Dendritic cell treated with granulocyte-macrophage colony-stimulating factor and Interleukin-4, amounts not matched to agents 40 ng/mL and 50 ng/mL, for 4 days (primary cell): ENCODE measurements at regions not wholly inside any gene's neighbourhood (a gene's known extent, or its start where the extent isn't known, plus 50 kb on each side); places are given as distances from the start of the nearest gene placed in this dataset.
"Not testable (repeated sequence)": the region's sequence is repeated elsewhere in the genome, so short reads cannot be mapped to it uniquely, and the experiment has no call there.

Source experiments
- H3K27ac Mint-ChIP-seq: one replicate; pipeline ENCODE4 v1.8.0; 2022; ENCODE audit warnings: mild to moderate bottlenecking, mixed read lengths
- H3K27me3 Mint-ChIP-seq: one replicate; pipeline ENCODE4 v1.8.0; 2022; ENCODE audit warnings: mild to moderate bottlenecking, mixed read lengths
- H3K36me3 Mint-ChIP-seq: one replicate; pipeline ENCODE4 v1.8.0; 2022; ENCODE audit warnings: low read depth, mixed read lengths
- H3K4me1 Mint-ChIP-seq: one replicate; pipeline ENCODE4 v1.8.0; 2022; ENCODE audit warnings: low read depth, mixed read lengths
- H3K4me3 Mint-ChIP-seq: one replicate; pipeline ENCODE4 v1.8.0; 2022; ENCODE audit warnings: mild to moderate bottlenecking, moderate library complexity, mixed read lengths
- H3K9me3 Mint-ChIP-seq: one replicate; pipeline ENCODE4 v1.8.0; 2022; ENCODE audit warnings: mixed read lengths
- intact Hi-C: fragments of 100-400 bp; cut with micrococcal nuclease; formaldehyde crosslinking; loops from one replicate; pipeline ENCODE4 v1.15.0; 2022

DNA sequence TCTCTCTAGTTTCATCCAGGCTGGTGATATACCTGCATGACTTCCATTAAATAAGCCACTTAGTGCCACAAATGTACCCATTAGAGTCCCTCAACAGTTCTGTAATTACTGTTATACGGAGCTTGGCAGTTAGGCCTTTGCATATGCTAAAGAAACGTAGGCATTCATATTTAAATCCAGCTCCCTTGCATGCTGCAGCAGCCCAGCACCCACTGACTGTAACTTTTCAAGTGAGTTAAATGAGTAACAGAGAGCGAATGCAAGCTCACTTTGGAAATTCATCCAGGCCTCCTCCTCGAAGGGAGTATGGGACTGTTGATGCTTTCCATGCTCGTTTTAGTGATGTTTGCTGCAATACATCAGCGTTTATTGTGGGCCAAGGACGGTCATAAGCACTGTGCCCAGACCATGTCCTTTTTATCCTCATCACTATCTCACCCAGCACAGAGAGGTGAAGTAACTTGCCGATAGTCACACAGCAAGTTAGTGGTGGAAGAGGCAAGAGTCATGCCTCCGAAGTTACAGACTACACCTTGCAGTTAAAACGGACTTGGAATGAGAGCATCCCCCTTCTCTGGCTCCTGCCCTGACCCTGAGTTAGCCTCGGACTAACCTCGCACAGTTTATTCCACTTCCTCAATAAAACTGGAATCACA lies 179.4 kb upstream of the PDE10A start:
- Mint-ChIP-seq H3K4me1 (no peaks in the 10 kb centered on the region), H3K4me3 (no peak overlapping the region), H3K9me3 (no peaks in the 10 kb centered on the region), H3K27me3 (peaks cover 35% of the 10 kb centered on the region), H3K27ac (no peak overlapping the region), H3K36me3 (no peaks in the 10 kb centered on the region)
- intact Hi-C loops, result no loop called here

DNA sequence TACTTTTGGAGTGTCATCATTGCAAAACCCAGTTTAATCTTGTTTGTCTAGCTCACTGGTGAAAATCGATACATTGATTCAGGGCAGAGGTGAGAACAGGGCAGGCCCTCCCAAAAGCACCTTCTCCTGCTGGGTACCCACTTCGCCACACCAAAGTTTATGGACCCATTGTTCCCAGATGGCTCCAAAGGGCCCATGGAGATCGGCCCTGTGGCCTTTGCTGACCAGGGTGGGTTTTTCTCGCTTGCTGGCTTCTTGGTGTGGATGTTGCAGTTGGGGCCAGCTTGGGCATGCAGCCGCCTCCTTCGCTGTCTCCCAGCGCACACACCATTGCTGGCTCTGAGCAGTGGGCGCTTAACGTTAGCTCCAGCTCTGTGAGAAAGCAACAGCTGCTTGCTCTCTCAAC lies 178.1 kb upstream of the PDE10A start:
- no peaks in the 10 kb centered on the region for H3K9me3 Mint-ChIP-seq
- intact Hi-C loops, result no loop called here
- H3K4me3 Mint-ChIP-seq, result no peak overlapping the region
- H3K27ac Mint-ChIP-seq, result no peak overlapping the region
- H3K27me3 Mint-ChIP-seq, result peaks cover 24% of the 10 kb centered on the region
- no peaks in the 10 kb centered on the region for H3K36me3 Mint-ChIP-seq
- H3K4me1 Mint-ChIP-seq, result no peaks in the 10 kb centered on the region

DNA sequence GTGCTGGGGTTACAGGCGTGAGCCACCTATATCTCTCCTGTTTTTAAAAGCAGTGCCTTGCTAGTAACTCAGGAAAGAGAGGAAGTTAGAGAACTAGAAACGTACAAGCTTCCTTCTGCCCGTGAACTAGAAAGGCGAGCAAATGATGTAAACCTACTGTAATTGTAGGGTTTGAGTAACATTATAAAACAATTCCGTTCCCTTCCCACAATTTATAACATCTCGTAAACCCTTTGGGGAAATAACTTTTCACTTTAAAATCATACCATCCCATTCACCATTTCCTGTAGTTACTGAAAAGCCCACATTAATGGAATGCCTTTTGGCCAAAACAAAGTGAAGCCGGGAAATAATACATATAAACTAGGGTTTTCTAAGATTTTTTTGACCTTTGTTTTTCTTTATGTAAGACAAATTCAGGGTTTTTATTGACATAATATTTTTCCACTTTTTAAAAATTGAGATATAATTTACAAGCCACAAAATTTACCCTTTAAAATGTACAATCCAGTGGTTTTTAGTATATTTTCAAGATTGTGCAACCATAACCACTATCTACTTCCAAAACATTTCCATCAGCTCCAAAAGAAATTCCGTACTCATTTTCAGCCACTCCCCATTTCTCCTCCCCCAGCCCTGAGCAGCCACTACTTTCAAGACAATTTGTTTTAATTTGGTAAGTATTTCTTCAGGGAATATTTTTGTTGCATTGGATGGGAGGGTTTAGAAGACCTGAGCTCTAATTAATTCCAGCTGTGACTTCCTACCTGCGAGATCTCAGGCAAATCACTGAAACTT lies 175.1 kb upstream of the PDE10A start:
- H3K4me1 Mint-ChIP-seq, result no peaks in the 10 kb centered on the region

DNA sequence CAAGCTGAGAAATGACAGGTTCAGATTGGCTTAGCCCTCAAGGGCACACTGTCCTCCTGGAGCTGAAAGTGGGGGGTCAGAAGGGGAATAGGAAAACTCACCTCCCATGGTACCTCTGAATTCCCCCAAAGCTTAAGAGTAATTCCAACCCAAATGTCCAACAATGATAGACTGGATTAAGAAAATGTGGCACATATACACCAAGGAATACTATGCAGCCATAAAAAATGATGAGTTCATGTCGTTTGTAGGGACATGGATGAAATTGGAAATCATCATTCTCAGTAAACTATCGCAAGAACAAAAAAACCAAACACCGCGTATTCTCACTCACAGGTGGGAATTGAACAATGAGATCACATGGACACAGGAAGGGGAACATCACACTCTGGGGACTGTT lies 173.6 kb upstream of the PDE10A start:
- H3K36me3 Mint-ChIP-seq, H3K4me3 Mint-ChIP-seq, intact Hi-C loops, H3K27me3 Mint-ChIP-seq, H3K4me1 Mint-ChIP-seq, H3K27ac Mint-ChIP-seq, H3K9me3 Mint-ChIP-seq: not testable (repeated sequence)

More for the DNA sequence above, 175.1 kb upstream of the PDE10A start:
- intact Hi-C loops, result no loop called here
- H3K4me3 Mint-ChIP-seq, result no peak overlapping the region
- no peak overlapping the region for H3K27ac Mint-ChIP-seq
- H3K9me3 Mint-ChIP-seq, result no peaks in the 10 kb centered on the region
- H3K27me3 Mint-ChIP-seq, result peaks cover 7% of the 10 kb centered on the region
- H3K36me3 Mint-ChIP-seq, result no peaks in the 10 kb centered on the region

DNA sequence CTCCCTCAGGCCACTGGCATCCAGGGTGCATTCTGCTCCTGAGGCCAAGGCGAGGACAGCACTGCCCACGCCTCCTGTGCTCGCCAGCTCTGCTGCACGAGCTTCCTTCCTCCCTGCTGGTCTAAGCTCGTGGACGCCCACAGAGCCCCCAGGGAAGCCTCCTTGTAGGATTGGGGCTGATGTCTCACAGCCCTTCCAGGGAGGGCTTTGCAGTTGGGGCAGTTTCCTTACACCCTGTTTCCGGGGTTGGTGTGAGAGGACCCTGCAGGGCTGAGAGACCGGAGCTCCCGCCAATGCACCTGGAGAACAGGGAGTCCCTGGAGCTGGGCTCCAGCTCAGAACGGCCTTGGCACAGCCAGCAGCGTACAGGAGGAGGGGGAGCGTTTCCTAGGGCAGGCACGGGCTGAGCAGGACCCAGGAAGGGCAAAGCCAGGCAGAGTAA lies 172.4 kb upstream of the PDE10A start:
- intact Hi-C loops, result no loop called here
- H3K4me3 Mint-ChIP-seq, result no peak overlapping the region
- H3K36me3 Mint-ChIP-seq, result no peaks in the 10 kb centered on the region
- H3K27me3 Mint-ChIP-seq, result peaks cover 8% of the 10 kb centered on the region
- H3K9me3 Mint-ChIP-seq, result no peaks in the 10 kb centered on the region
- no peaks in the 10 kb centered on the region for H3K4me1 Mint-ChIP-seq
- H3K27ac Mint-ChIP-seq, result no peak overlapping the region

DNA sequence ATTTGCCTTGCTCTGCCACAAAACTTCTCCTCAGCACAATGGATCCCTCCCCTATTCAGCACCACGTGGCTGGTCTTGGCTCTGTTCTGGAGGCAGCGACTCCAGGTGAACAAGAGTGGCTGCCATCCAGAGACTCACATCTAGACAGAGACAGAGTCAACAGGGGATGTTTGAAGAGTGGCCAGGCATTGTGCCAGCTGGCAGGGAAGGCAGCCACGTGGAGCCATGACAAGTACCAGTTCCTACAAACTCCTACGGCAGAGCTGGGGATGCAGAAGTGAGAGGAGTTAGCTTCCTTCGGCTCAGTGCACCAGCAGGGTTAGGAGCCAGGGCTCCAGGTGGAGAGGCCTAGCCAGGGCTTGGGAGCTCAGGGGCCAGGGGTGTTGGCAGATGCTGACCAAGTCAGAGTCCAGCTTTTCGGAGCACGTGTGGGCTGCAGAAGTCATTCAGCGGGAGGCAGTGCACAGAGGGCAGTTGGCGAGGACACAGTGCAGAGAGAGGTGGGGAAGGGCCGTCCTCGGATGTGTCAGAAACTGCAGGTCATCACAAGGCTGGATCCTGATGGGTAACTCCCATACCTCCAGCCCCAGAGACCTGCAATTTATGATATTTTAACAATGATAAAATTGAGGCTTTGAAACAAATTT lies 171.7 kb upstream of the PDE10A start:
- intact Hi-C loops, result no loop called here
- Mint-ChIP-seq H3K9me3 (no peaks in the 10 kb centered on the region), H3K27me3 (peaks cover 8% of the 10 kb centered on the region), H3K27ac (no peak overlapping the region), H3K4me1 (no peaks in the 10 kb centered on the region), H3K4me3 (no peak overlapping the region), H3K36me3 (no peaks in the 10 kb centered on the region)

DNA sequence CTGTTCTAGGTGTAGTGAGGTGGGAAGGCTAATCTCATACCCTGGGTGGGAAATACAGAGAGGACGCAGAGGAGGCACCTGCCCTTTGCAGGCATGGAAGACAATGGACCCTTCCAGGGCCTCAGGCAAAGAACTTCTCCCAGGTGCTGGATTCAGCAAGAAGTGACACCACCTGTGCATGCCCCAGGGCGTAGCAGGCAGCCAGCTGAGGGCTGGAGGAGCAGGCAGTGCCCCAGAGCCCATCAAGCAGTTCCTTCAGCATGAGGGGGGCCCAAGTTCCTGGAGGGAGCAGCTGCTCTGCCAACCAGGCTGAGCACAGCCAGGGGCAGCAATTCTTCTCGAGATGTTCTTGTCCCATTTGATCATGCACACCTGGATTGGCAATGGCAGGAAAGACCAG lies 170.3 kb upstream of the PDE10A start:
- no peak overlapping the region for H3K4me3 Mint-ChIP-seq
- H3K27me3 Mint-ChIP-seq, result peaks cover 8% of the 10 kb centered on the region
- no peaks in the 10 kb centered on the region for H3K4me1 Mint-ChIP-seq
- H3K27ac Mint-ChIP-seq, result no peak overlapping the region
- H3K9me3 Mint-ChIP-seq, result no peaks in the 10 kb centered on the region
- H3K36me3 Mint-ChIP-seq, result no peaks in the 10 kb centered on the region
- intact Hi-C loops, result no loop called here

DNA sequence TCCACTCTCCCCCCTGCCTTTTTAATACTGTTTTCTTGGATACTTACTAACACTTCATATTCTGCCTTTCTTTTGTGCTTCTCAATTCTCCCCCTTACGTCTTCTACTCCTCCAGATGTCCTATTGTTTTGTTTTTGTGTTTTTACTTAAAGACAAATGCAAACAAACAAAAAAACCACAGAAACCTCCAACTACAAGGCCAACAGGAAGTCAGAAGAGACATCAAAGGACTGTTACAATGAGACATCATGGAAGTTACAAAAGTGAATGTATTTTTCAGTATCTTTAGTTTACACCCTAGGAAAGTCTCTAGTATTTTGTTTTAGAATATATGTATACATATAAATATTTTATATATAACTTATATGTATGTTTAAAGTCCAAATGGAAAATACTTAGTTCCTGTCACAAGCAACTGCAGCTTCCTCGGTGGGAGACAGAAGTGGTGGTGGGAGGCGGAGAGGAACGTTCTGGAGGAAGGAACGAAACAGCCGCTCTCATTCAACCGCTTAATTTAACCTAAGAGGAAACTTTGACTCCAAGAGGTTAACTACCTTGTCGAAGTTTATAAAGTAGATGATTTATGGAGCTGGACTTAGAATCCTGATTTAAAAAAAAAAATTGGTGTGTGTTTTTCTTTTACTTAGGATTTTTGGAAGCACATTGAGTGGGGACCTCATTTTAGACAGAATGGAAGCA lies 168.9 kb upstream of the PDE10A start:
- no peak overlapping the region for H3K27ac Mint-ChIP-seq
- H3K9me3 Mint-ChIP-seq, result no peaks in the 10 kb centered on the region
- no peaks in the 10 kb centered on the region for H3K36me3 Mint-ChIP-seq
- intact Hi-C loops, result no loop called here
- H3K4me3 Mint-ChIP-seq, result no peak overlapping the region
- H3K4me1 Mint-ChIP-seq, result no peaks in the 10 kb centered on the region
- peaks cover 8% of the 10 kb centered on the region for H3K27me3 Mint-ChIP-seq

DNA sequence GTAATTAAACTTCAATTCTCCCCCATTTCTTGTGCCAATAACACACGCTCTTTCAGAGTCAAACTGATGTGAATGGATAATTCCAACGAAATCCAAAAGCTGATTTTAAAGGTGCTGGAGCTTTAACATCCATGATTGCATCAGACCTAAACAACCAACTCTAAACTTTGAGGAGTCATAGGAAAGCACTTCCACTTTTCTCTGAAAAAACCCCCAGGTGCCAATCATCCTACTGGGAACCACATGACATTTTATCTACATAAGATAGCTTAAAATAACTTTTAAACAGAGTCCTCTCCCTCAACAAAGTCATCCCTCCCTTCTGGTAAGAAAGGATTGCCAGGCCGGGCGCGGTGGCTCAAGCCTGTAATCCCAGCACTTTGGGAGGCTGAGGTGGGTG lies 167.7 kb upstream of the PDE10A start:
- Mint-ChIP-seq H3K27ac (no peak overlapping the region), H3K36me3 (no peaks in the 10 kb centered on the region), H3K27me3 (peaks cover 8% of the 10 kb centered on the region), H3K4me3 (no peak overlapping the region), H3K9me3 (no peaks in the 10 kb centered on the region), H3K4me1 (no peaks in the 10 kb centered on the region)
- intact Hi-C loops, result no loop called here

DNA sequence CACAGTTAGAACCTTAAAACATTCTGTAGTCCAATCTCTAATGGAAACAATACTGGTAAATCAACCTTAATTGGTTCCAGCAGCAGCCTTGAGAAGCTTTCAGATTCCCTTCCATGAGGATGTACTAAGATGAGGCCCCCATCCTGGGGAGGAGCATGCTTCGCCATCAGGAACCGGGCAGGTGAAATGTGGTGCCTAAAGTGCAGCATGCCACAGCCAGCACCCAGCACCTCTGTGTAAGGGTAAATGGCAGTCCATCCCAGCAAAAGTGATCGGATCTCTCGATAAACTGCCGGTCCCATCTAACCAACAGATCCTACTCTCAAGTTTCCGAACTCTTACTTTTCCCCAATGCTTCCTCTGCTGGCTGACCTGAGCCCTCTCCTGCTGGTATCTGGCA lies 166.3 kb upstream of the PDE10A start:
- Mint-ChIP-seq H3K4me3 (no peak overlapping the region), H3K36me3 (no peaks in the 10 kb centered on the region), H3K4me1 (no peaks in the 10 kb centered on the region), H3K27me3 (peaks cover 6% of the 10 kb centered on the region), H3K9me3 (no peaks in the 10 kb centered on the region), H3K27ac (no peak overlapping the region)
- intact Hi-C loops, result no loop called here

DNA sequence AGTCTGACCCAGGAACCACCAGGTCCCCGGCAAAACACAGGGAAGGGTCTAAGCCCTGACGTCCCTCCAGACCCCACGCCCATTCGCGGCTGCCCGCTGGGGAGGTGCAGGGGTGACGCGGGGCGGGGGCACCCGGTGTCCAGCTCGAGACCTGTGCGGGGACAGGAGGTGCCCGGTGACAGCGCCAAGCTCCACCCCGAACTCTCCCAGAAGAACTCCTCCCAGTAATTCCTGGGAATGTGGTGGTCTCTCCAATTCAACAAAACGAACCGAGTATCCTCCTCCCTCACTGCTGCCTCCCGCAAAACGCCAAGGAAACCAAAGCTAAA lies 164.1 kb upstream of the PDE10A start:
- Mint-ChIP-seq H3K36me3 (no peaks in the 10 kb centered on the region), H3K4me3 (no peak overlapping the region), H3K4me1 (no peaks in the 10 kb centered on the region), H3K27ac (no peak overlapping the region), H3K9me3 (no peaks in the 10 kb centered on the region), H3K27me3 (peaks cover 6% of the 10 kb centered on the region)
- intact Hi-C loops, result no loop called here

DNA sequence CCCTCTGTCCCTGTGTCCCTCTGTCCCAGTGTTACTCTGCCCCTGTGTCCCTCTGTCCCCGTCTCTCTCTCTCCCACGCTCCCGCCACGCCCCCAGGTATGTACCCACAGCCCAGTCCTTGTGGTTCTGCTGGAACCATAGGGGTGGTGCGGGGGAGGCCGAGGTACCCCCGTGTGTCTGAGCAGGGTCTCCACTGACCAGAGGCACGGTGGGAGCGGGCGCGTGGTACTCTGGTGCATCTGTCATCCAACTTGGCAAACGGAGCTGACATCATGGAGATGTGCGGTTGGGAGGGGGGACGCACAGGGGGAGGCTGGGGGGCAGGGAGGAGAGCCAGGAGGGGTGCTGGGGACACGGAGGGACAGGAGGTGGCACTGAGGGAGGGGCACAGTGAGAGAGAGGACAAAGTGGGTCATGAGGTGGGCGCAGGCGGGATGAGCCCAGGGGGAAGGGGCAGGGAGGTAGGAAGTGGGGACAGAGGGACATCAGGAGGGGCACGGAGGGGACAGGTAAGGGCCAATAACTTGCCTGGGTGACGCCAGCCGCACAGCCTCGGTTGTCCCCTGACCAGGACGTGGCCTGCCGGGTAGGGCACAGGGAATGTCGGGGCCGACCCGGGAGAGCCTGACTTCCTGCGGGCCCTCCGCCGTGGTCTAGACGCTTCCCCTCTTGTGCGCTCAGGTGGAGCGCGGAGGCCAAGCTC lies 163.6 kb upstream of the PDE10A start:
- Mint-ChIP-seq H3K9me3 (no peaks in the 10 kb centered on the region), H3K4me1 (no peaks in the 10 kb centered on the region)
- intact Hi-C loops, result no loop called here

DNA sequence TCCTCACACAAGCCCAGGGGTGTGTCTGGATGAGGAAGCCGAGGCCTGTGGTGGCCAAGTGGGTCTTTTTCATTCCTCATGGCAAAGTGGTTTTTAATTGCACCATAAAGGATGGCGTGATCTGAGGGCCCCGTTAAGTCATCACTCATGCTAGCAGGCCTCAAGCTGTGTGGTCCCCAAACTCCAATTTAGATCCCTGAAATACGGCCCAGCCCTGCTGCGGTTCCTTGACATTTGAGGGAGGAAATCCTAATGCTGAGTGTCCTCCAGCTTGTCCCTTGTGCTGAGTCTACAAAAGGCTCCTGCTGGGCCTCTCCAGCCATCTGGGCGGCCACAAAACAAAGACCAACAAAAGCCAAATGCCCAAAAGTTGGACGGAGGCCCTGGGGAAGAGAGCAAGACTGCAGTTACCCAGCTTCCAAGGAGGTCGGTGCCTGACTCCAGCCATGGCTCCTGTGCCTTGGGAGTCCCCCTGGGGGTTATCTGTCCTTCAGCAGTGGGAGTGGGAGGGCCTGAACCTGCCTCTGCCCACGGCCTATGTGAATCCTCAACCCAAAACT lies 162.3 kb upstream of the PDE10A start:
- H3K36me3 Mint-ChIP-seq, result no peaks in the 10 kb centered on the region
- peaks cover 2% of the 10 kb centered on the region for H3K27me3 Mint-ChIP-seq
- H3K4me1 Mint-ChIP-seq, result no peaks in the 10 kb centered on the region
- no peaks in the 10 kb centered on the region for H3K9me3 Mint-ChIP-seq
- intact Hi-C loops, result no loop called here
- no peak overlapping the region for H3K27ac Mint-ChIP-seq
- no peak overlapping the region for H3K4me3 Mint-ChIP-seq

More for the DNA sequence above, 163.6 kb upstream of the PDE10A start:
- Mint-ChIP-seq H3K27ac (no peak overlapping the region), H3K36me3 (no peaks in the 10 kb centered on the region), H3K4me3 (no peak overlapping the region), H3K27me3 (peaks cover 4% of the 10 kb centered on the region)
